ENCODE measurements at regions not wholly inside any gene's neighbourhood (a gene's known extent, or its start where the extent isn't known, plus 50 kb on each side); places are given as distances from the start of the nearest gene placed in this dataset.

DNA sequence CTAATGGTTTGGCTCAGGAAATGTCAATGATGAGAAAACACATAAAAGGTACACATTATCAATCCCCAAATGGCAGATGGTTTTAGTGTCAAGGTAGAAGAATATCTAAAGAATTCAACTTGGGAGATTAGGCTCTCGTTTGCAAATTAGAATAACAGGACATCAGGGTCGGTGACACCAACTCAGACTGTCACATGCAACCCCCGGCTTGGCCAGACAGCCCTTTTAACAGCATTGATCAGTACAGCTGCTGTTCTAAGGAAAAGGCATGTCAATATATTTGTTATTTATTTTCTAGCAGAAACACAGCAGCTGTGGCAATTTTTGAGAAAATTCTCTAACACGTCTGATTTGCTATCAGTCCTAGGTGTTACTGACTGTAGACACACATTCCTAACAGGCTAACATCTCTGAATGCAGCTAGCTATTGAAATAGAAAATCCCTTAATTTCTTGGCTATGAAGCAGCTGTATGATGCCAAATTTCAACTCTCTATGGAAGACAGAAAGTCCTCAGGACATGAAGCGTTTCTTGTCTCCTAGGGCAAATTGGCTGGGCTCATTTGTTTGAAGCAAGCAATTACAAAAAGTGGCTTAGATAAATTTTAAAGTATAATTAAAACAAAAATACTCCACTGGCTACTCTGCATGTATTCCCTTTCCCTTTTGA lies 269.0 kb upstream of the CXXC4 start:
- Histone ChIP-seq H3K4me2 (ENCODE audit: insufficient read depth, low read length) (no peak overlapping the region), H3K9ac (replicated peaks; ENCODE audit: extremely low read depth, insufficient read depth, low read length) (no peak overlapping the region), H2AFZ (ENCODE audit: low read depth, low read length) (no peak overlapping the region), H3K36me3 (ENCODE audit: control insufficient read depth in 2 of 2, extremely low read depth in 1 of 2, insufficient read depth in 2 of 2, low read length in 2 of 2) (no peaks in the 10 kb centered on the region), H3K4me1 (ENCODE audit: control insufficient read depth, extremely low read depth, insufficient read depth, low read length) (no peaks in the 10 kb centered on the region), H3K27ac (ENCODE audit: insufficient read depth, low read depth, low read length) (no peak overlapping the region), H3K9me3 (replicated peaks; ENCODE audit: control insufficient read depth, insufficient read depth, low read length) (peaks cover 2% of the 10 kb centered on the region), H4K20me1 (replicated peaks; ENCODE audit: control insufficient read depth, extremely low read depth, insufficient read depth, low read length) (no peaks in the 10 kb centered on the region), H3K4me3 (replicated peaks in 1 of 3; ENCODE audit: insufficient read depth in 1 of 3, low read depth in 1 of 3, low read length in 3 of 3) (no peak overlapping the region), H3K27me3 (ENCODE audit: control insufficient read depth in 2 of 2, insufficient read depth in 2 of 2, low read length in 2 of 2) (no peaks in the 10 kb centered on the region), H3K79me2 (ENCODE audit: control insufficient read depth, insufficient read depth, low read length) (no peaks in the 10 kb centered on the region), H3K9me1 (replicated peaks; ENCODE audit: control insufficient read depth, extremely low read depth, insufficient read depth, low read length) (no peaks in the 10 kb centered on the region)
- ChIA-PET CTCF (no interaction called here), POLR2A (no interaction called here)
- no TSS peak for BruUV-seq (replicated peaks)
- TF ChIP-seq POLR2A (IDR thresholded peaks at IDR 0.05; ENCODE audit: low read depth, low read length) (no peak), JUN (IDR thresholded peaks at IDR 0.05; ENCODE audit: borderline replicate concordance, insufficient read depth, insufficient read length, low read depth) (no peak), MAX (IDR thresholded peaks at IDR 0.05; ENCODE audit: insufficient read depth, insufficient read length) (no peak), MYC (IDR thresholded peaks at IDR 0.05; ENCODE audit: low read depth, low read length) (no peak), EZH2 (IDR thresholded peaks at IDR 0.05; ENCODE audit: borderline replicate concordance, low read depth, low read length, severe bottlenecking) (no peak), GATA2 (IDR thresholded peaks at IDR 0.05; ENCODE audit: insufficient read depth, insufficient read length, low read depth, low read length) (no peak), POLR2AphosphoS5 (IDR thresholded peaks at IDR 0.05; ENCODE audit: insufficient read depth, low read depth, low read length) (no peak)
- TF ChIP-seq, protein P1, sequence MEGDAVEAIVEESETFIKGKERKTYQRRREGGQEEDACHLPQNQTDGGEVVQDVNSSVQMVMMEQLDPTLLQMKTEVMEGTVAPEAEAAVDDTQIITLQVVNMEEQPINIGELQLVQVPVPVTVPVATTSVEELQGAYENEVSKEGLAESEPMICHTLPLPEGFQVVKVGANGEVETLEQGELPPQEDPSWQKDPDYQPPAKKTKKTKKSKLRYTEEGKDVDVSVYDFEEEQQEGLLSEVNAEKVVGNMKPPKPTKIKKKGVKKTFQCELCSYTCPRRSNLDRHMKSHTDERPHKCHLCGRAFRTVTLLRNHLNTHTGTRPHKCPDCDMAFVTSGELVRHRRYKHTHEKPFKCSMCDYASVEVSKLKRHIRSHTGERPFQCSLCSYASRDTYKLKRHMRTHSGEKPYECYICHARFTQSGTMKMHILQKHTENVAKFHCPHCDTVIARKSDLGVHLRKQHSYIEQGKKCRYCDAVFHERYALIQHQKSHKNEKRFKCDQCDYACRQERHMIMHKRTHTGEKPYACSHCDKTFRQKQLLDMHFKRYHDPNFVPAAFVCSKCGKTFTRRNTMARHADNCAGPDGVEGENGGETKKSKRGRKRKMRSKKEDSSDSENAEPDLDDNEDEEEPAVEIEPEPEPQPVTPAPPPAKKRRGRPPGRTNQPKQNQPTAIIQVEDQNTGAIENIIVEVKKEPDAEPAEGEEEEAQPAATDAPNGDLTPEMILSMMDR (IDR thresholded peaks at IDR 0.05; ENCODE audit: extremely low read depth in 1 of 2, insufficient read depth in 1 of 2, low read depth in 1 of 2, low read length in 2 of 2): no peak
- dilution Hi-C loops (cut with MboI; ENCODE audit: extremely low pct_ligation_motif_present, low sequenced_read_pairs) (no loop called here), intact Hi-C loops (cut with micrococcal nuclease) (no loop called here)
- FAIRE-seq (no peak), DNase-seq (ENCODE audit: low read depth, low spot score) (no peak)

Data from endothelial cell of umbilical vein (primary cell).